Neural cell (in vitro differentiated cells): ENCODE measurements at regions not wholly inside any gene's neighbourhood (a gene's known extent, or its start where the extent isn't known, plus 50 kb on each side); places are given as distances from the start of the nearest gene placed in this dataset.

Source experiments
- H2AFZ ChIP-seq: fragments of 200-600, 300-800 bp; sonication (generic), shearing (Covaris generic); 2 replicates; pipeline ENCODE4 v1.6.0; 2014; ENCODE audit warnings: low read depth, mild to moderate bottlenecking, antibody characterized with exemption, low read length, moderate library complexity
- H3F3A ChIP-seq: fragments of 200-600 bp; shearing (Covaris generic); 2 replicates; pipeline ENCODE4 v1.6.1; 2016; ENCODE audit warnings: mild to moderate bottlenecking, moderate library complexity, mixed read lengths, antibody characterized with exemption, low read length; ENCODE audit not compliant: insufficient read depth, poor library complexity, severe bottlenecking
- H3K27ac ChIP-seq: fragments of 200-600, 300-800 bp; sonication (generic), shearing (Covaris generic); 2 replicates; pipeline ENCODE4 v1.5.1; 2014; ENCODE audit warnings: mild to moderate bottlenecking, low read length, moderate library complexity
- H3K27me3 ChIP-seq: fragments of 300-800, 200-600 bp; sonication (generic), shearing (Covaris generic); 2 replicates; pipeline ENCODE4 v1.6.0; 2014; ENCODE audit warnings: mild to moderate bottlenecking, low read depth, low read length, moderate library complexity; ENCODE audit not compliant: insufficient read depth
- H3K36me3 ChIP-seq: fragments of 300-800, 200-600 bp; sonication (generic), shearing (Covaris generic); 2 replicates; pipeline ENCODE4 v1.5.1; 2014; ENCODE audit warnings: mild to moderate bottlenecking, antibody characterized with exemption, low read length, moderate library complexity; ENCODE audit not compliant: insufficient read depth
- H3K4me2 ChIP-seq: fragments of 300-800, 200-600 bp; sonication (generic), shearing (Covaris generic); 2 replicates; pipeline ENCODE4 v1.6.0; 2014; ENCODE audit warnings: mild to moderate bottlenecking, low read length
- H3K4me3 ChIP-seq: fragments of 300-800, 200-600 bp; sonication (generic), shearing (Covaris generic); 2 replicates; pipeline ENCODE4 v1.5.1; 2014; ENCODE audit warnings: mild to moderate bottlenecking, low read length, moderate library complexity
- H3K79me2 ChIP-seq: fragments of 200-600 bp; shearing (Covaris generic); replicated peaks from 2 replicates; pipeline ENCODE4 v1.6.0; 2014; ENCODE audit warnings: mild to moderate bottlenecking, low read length, moderate library complexity; ENCODE audit not compliant: insufficient read depth
- H3K9ac ChIP-seq: fragments of 300-800, 200-600 bp; sonication (generic), shearing (Covaris generic); 2 replicates; pipeline ENCODE4 v1.6.1; 2016; ENCODE audit warnings: mild to moderate bottlenecking, low read length, mixed read lengths
- H3K9me2 ChIP-seq: fragments of 200-600 bp; shearing (Covaris generic); 2 replicates; pipeline ENCODE4 v1.6.1; 2016; ENCODE audit warnings: mild to moderate bottlenecking, low read length, mixed read lengths; ENCODE audit not compliant: insufficient read depth
- H3K9me3 ChIP-seq: fragments of 200-600, 300-800 bp; sonication (generic), shearing (Covaris generic); 2 replicates; pipeline ENCODE4 v1.6.1; 2016; ENCODE audit warnings: mild to moderate bottlenecking, mixed run types, low read length, moderate library complexity, mixed read lengths
- H4K20me1 ChIP-seq: fragments of 200-600 bp; shearing (Covaris generic); 2 replicates; pipeline ENCODE4 v1.6.1; 2016; ENCODE audit warnings: mild to moderate bottlenecking, mixed run types; ENCODE audit not compliant: insufficient read depth
- CTCF ChIP-seq: fragments of 450-650 bp; IDR thresholded peaks from 2 replicates; pipeline ENCODE4 v1.5.1; 2014; ENCODE audit warnings: antibody characterized with exemption, mild to moderate bottlenecking, moderate library complexity; ENCODE audit not compliant: poor library complexity, severe bottlenecking
- EP300 ChIP-seq: fragments of 450-650 bp; conservative IDR thresholded peaks from 2 replicates; pipeline ENCODE4 v1.6.1; 2014; ENCODE audit warnings: antibody characterized with exemption, mild to moderate bottlenecking, moderate library complexity; ENCODE audit not compliant: poor library complexity, severe bottlenecking
- EZH2 ChIP-seq: fragments of 200-600, 300-800 bp; shearing (Covaris generic), sonication (generic); IDR thresholded peaks from 2 replicates; pipeline ENCODE4 v1.6.1; 2014; ENCODE audit warnings: antibody characterized with exemption, low read length, borderline replicate concordance, mild to moderate bottlenecking; ENCODE audit not compliant: insufficient read depth, poor library complexity, severe bottlenecking
- MXI1 ChIP-seq: fragments of 450-650 bp; conservative IDR thresholded peaks from 2 replicates; pipeline ENCODE4 v1.6.1; 2014; ENCODE audit warnings: antibody characterized with exemption, mild to moderate bottlenecking; ENCODE audit not compliant: poor library complexity, severe bottlenecking
- POLR2AphosphoS5 ChIP-seq: IDR thresholded peaks from 2 replicates; pipeline ENCODE4 v1.6.1; 2012
- RAD21 ChIP-seq: fragments of 450-650 bp; conservative IDR thresholded peaks from 2 replicates; pipeline ENCODE4 v1.6.1; 2014; ENCODE audit warnings: antibody characterized with exemption, mild to moderate bottlenecking, moderate library complexity
- REST ChIP-seq: IDR thresholded peaks from 2 replicates; pipeline ENCODE4 v1.6.1; 2012; ENCODE audit warnings: borderline replicate concordance
- SMC3 ChIP-seq: fragments of 450-650 bp; conservative IDR thresholded peaks from 2 replicates; pipeline ENCODE4 v1.6.1; 2014; ENCODE audit warnings: antibody characterized with exemption, mild to moderate bottlenecking, moderate library complexity; ENCODE audit not compliant: poor library complexity
- TAF1 ChIP-seq: IDR thresholded peaks from 2 replicates; pipeline ENCODE4 v1.6.1; 2012; ENCODE audit warnings: low read depth

GRCh38 chr13:62906469-62906868, 1490.8 kb upstream of the PCDH20 start:
- no peaks in the 10 kb centered on the region for H4K20me1 ChIP-seq
- no peak overlapping the region for H3K27ac ChIP-seq
- no peaks in the 10 kb centered on the region for H3K27me3 ChIP-seq
- TF ChIP-seq POLR2AphosphoS5 (no peak), EZH2 (no peak), CTCF (no peak), RAD21 (no peak), TAF1 (no peak), SMC3 (no peak), MXI1 (no peak), REST (no peak), EP300 (no peak)
- peaks cover 3% of the 10 kb centered on the region for H3F3A ChIP-seq
- no peak overlapping the region for H3K4me3 ChIP-seq
- no peaks in the 10 kb centered on the region for H3K9me3 ChIP-seq
- H2AFZ ChIP-seq: no peak overlapping the region
- no peak overlapping the region for H3K9ac ChIP-seq
- H3K4me2 ChIP-seq: peak overlapping the region; percentile 21
- no peaks in the 10 kb centered on the region for H3K79me2 ChIP-seq
- no peaks in the 10 kb centered on the region for H3K36me3 ChIP-seq
- H3K9me2 ChIP-seq: no peaks in the 10 kb centered on the region

- Histone ChIP-seq H3K4me2 (no peak overlapping the region), H3K27ac (no peak overlapping the region), H3K27me3 (no peaks in the 10 kb centered on the region), H3K79me2 (no peaks in the 10 kb centered on the region), H4K20me1 (no peaks in the 10 kb centered on the region), H3F3A (no peaks in the 10 kb centered on the region), H2AFZ (no peak overlapping the region), H3K9me3 (no peaks in the 10 kb centered on the region), H3K36me3 (no peaks in the 10 kb centered on the region), H3K4me3 (no peak overlapping the region), H3K9me2 (no peaks in the 10 kb centered on the region), H3K9ac (no peak overlapping the region)
- TF ChIP-seq REST: no peak
- TF ChIP-seq MXI1: no peak
- TF ChIP-seq SMC3: no peak
- TF ChIP-seq TAF1: no peak
- no peak for TF ChIP-seq EZH2
- no peak for TF ChIP-seq CTCF
- no peak for TF ChIP-seq EP300
- TF ChIP-seq POLR2AphosphoS5: no peak
- no peak for TF ChIP-seq RAD21
Measured at GRCh38 chr13:62887046-62887445, 1471.4 kb upstream of the PCDH20 start.
